SH-SY5Y (cell line): ENCODE measurements at regions not wholly inside any gene's neighbourhood (a gene's known extent, or its start where the extent isn't known, plus 50 kb on each side); places are given as distances from the start of the nearest gene placed in this dataset.

Source experiments
- GATA2 ChIP-seq: IDR thresholded peaks from 2 replicates; pipeline ENCODE4 v1.6.1; 2011; ENCODE audit warnings: mild to moderate bottlenecking, low read depth, low read length
- GATA3 ChIP-seq: IDR thresholded peaks from 2 replicates; pipeline ENCODE4 v1.6.1; 2011; ENCODE audit warnings: low read depth, mild to moderate bottlenecking, low read length, moderate library complexity

DNA sequence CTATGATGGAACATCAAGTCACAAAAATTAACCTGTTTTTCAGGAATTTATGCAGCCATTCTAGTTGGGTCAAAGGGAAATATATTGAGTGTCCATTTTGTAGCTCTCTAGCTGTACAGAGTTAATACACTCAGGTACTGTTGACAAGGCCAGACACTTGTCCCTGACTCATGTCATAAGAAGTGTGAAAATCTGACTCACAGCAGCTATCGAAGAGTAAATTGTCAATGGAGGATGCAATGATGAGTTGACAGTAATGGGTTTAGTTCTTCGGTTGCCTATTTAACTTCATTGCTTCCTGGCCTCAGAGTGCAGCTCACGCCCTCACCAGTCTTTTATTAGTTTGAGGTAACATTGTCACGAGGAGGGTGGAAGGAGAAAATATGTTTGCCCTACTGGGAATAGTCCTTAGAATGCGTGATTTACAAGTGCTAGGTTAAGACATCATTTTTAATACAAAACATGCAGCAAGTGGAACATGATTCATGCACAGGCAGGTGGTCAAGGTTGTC, 255.1 kb downstream of the XPNPEP1 start:
- TF ChIP-seq GATA2 = no peak
- no peak for TF ChIP-seq GATA3
